Neutrophil (primary cell): ENCODE measurements at regions not wholly inside any gene's neighbourhood (a gene's known extent, or its start where the extent isn't known, plus 50 kb on each side); places are given as distances from the start of the nearest gene placed in this dataset.

Experiments
- H3K27ac ChIP-seq: fragments of 200-600 bp; sonication (generic); 2 replicates; pipeline ENCODE4 v1.5.1; 2016; ENCODE audit warnings: mild to moderate bottlenecking, moderate library complexity
- H3K27me3 ChIP-seq: fragments of 200-600 bp; sonication (generic); 2 replicates; pipeline ENCODE4 v1.6.0; 2016; ENCODE audit warnings: mild to moderate bottlenecking
- H3K36me3 ChIP-seq: fragments of 200-600 bp; sonication (generic); 2 replicates; pipeline ENCODE4 v1.5.1; 2017
- H3K4me1 ChIP-seq, 2 experiments: fragments of 200-600 bp in 1 of 2; sonication (generic) in 1 of 2; 1 replicate in 1 of 2; 2 replicates in 1 of 2; pipeline versions ENCODE4 v1.5.1 to v1.6.1; 2013 to 2016; ENCODE audit warnings: low read depth in 1 of 2, low read length in 1 of 2, mild to moderate bottlenecking in 1 of 2, moderate library complexity in 1 of 2; ENCODE audit not compliant: control insufficient read depth in 1 of 2, insufficient read depth in 1 of 2
- H3K4me3 ChIP-seq, 2 experiments: fragments of 200-600 bp in 1 of 2; sonication (generic) in 1 of 2; 1 replicate in 1 of 2; 2 replicates in 1 of 2; pipeline ENCODE4 v1.5.1; 2013 to 2016; ENCODE audit warnings: low read depth in 1 of 2, low read length in 1 of 2, mild to moderate bottlenecking in 1 of 2, moderate library complexity in 1 of 2
- H3K9me3 ChIP-seq: fragments of 200-600 bp; sonication (generic); 2 replicates; pipeline ENCODE4 v1.5.1; 2016
- TF ChIP-seq, protein P1 (sequence below): fragments of 200-600 bp; sonication (generic); IDR thresholded peaks from 2 replicates; pipeline ENCODE4 v1.5.1; 2016; ENCODE audit warnings: antibody characterized with exemption

DNA sequence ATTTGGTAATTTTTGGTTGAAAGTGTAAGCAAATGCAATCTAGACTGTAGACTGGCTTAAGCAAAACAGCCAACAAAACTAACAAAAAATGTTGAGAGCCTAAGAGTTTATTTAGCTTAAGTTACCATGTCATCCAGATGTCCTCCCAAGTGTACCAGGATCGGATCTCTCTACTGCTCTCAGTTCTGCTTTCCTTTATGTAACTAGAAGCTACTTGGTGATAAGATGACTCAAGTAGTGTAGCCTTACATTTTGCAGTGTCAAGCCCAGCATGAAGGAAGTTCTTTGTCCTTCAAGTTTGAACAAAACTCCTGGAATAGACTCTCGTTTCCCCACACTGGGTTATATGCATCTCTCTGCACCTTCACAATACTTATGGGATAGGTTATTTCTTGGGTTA is 1500.0 kb downstream of the STIM2 start:
- TF ChIP-seq, protein P1, sequence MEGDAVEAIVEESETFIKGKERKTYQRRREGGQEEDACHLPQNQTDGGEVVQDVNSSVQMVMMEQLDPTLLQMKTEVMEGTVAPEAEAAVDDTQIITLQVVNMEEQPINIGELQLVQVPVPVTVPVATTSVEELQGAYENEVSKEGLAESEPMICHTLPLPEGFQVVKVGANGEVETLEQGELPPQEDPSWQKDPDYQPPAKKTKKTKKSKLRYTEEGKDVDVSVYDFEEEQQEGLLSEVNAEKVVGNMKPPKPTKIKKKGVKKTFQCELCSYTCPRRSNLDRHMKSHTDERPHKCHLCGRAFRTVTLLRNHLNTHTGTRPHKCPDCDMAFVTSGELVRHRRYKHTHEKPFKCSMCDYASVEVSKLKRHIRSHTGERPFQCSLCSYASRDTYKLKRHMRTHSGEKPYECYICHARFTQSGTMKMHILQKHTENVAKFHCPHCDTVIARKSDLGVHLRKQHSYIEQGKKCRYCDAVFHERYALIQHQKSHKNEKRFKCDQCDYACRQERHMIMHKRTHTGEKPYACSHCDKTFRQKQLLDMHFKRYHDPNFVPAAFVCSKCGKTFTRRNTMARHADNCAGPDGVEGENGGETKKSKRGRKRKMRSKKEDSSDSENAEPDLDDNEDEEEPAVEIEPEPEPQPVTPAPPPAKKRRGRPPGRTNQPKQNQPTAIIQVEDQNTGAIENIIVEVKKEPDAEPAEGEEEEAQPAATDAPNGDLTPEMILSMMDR = no peak

DNA sequence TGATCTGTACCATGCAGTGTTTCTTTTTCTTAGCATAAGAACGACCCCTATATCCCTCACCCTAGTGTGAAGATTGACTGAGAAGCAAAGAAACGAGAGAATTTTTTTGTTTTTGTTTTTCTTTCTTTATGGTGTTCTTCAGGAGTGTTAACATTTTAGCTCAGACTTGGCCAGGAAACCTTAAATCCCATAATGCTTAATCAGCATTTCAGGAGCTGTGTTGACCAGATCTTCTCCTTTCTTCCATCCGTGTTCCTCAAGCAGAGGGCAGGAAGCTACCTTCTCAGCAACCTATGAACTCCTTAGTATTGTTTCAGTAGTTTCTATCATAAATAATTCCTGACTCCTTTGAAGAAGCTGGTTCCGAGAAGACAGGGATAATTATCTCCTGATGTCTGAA is 1501.5 kb downstream of the STIM2 start:
- Histone ChIP-seq H3K4me3 (no peak overlapping the region), H3K4me1 (no peaks in the 10 kb centered on the region), H3K9me3 (no peaks in the 10 kb centered on the region), H3K27ac (no peak overlapping the region), H3K27me3 (no peaks in the 10 kb centered on the region), H3K36me3 (no peaks in the 10 kb centered on the region)
- TF ChIP-seq, protein P1 = no peak

More for the DNA sequence above, 1500.0 kb downstream of the STIM2 start:
- no peaks in the 10 kb centered on the region for H3K27me3 ChIP-seq
- no peaks in the 10 kb centered on the region for H3K9me3 ChIP-seq
- H3K4me3 ChIP-seq = no peak overlapping the region
- no peaks in the 10 kb centered on the region for H3K4me1 ChIP-seq
- no peak overlapping the region for H3K27ac ChIP-seq
- no peaks in the 10 kb centered on the region for H3K36me3 ChIP-seq

DNA sequence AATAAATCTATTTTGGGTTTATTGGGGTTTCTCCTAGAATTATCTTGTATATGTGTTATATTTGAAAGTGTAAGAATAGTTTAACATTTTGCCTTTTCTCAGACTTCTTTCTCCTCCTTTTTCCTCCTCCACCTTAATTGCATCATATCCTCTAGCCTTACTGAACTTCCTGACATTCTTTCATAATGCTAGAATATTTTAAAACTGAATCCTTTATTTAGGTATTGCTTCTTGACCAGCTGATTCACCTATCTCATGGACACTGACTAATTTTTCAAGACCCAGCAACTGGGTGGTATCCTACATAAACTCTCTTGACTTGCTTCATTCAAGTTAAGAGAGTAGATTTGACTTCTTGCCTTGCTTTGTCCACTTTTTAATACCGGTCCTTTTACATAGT is 1508.9 kb downstream of the STIM2 start:
- no peak overlapping the region for H3K27ac ChIP-seq
- H3K36me3 ChIP-seq = no peaks in the 10 kb centered on the region
- no peaks in the 10 kb centered on the region for H3K27me3 ChIP-seq
- no peaks in the 10 kb centered on the region for H3K4me1 ChIP-seq
- no peaks in the 10 kb centered on the region for H3K9me3 ChIP-seq
- H3K4me3 ChIP-seq = no peak overlapping the region
- TF ChIP-seq, protein P1 = no peak

DNA sequence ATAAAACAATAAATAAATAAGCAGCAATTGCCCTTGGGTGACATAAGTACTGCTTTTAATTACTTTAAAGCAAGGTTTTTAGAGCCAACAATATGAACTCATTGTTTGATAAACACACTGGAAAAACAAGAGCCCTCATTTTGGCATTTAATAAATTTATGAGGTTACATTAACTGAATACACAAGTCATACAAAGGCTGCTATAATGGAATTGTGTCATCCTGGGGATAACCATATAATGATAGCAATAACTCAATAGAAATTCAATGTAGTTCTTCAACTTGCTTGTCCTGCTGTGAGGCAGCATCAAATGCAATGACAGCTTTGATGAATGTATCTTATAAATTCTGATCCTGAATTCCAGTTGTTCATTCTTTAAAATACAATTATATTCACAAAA is 1512.5 kb downstream of the STIM2 start:
- no peak overlapping the region for H3K27ac ChIP-seq
- H3K9me3 ChIP-seq = no peaks in the 10 kb centered on the region
- H3K4me1 ChIP-seq = no peaks in the 10 kb centered on the region
- H3K36me3 ChIP-seq = no peaks in the 10 kb centered on the region
- no peaks in the 10 kb centered on the region for H3K27me3 ChIP-seq
- TF ChIP-seq, protein P1 = no peak
- H3K4me3 ChIP-seq = no peak overlapping the region

DNA sequence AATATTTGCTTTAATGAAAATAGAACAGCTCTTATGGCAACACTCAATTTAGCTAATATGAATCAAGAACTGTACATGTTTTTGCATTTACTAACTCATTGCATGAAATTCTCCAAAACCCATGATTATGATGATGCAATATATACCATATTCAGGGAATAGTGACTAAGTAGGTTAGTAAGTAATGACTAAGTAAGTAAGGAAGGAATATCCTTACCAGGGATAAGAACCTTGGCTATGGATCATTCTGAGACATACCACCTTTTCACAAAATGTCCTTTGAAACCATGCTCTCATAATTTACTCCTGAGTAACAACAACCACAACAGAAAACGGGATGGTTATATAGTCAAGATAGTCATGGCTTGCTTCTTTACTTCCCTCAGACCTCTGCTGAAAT is 1513.0 kb downstream of the STIM2 start:
- no peak overlapping the region for H3K27ac ChIP-seq
- H3K4me3 ChIP-seq = no peak overlapping the region

More for the DNA sequence above, 1513.0 kb downstream of the STIM2 start:
- H3K27me3 ChIP-seq = no peaks in the 10 kb centered on the region
- TF ChIP-seq, protein P1 = no peak
- H3K4me1 ChIP-seq = no peaks in the 10 kb centered on the region
- no peaks in the 10 kb centered on the region for H3K9me3 ChIP-seq
- no peaks in the 10 kb centered on the region for H3K36me3 ChIP-seq
